ENCODE measurements at regions not wholly inside any gene's neighbourhood (a gene's known extent, or its start where the extent isn't known, plus 50 kb on each side); places are given as distances from the start of the nearest gene placed in this dataset.

GRCh38 chr18:51821610-51822009 is 518.4 kb upstream of the DCC start:
- Histone ChIP-seq H3K4me1 (ENCODE audit: insufficient read depth, low read length) (no peaks in the 10 kb centered on the region), H3K9ac (ENCODE audit: low read depth, low read length) (no peak overlapping the region), H3K36me3 (ENCODE audit: insufficient read depth, low read length) (no peaks in the 10 kb centered on the region), H3K9me3 (ENCODE audit: control insufficient read depth, insufficient read depth, low read length) (no peaks in the 10 kb centered on the region; the same call in 1 of the 2 replicates)

- H3K4me1 ChIP-seq (ENCODE audit: insufficient read depth, low read length), result no peaks in the 10 kb centered on the region
- H3K9me3 ChIP-seq (ENCODE audit: control insufficient read depth, insufficient read depth, low read length), result peaks cover 2% of the 10 kb centered on the region
- no peak overlapping the region for H3K9ac ChIP-seq (ENCODE audit: low read depth, low read length)
- no peaks in the 10 kb centered on the region for H3K36me3 ChIP-seq (ENCODE audit: insufficient read depth, low read length)
Observed at GRCh38 chr18:51824746-51825145, 515.3 kb upstream of the DCC start.

GRCh38 chr18:51833850-51834249 is 506.1 kb upstream of the DCC start:
- Histone ChIP-seq H3K9me3 (ENCODE audit: control insufficient read depth, insufficient read depth, low read length) (no peaks in the 10 kb centered on the region), H3K9ac (ENCODE audit: low read depth, low read length) (no peak overlapping the region), H3K4me1 (ENCODE audit: insufficient read depth, low read length) (no peaks in the 10 kb centered on the region; the same call in 1 of the 2 replicates), H3K36me3 (ENCODE audit: insufficient read depth, low read length) (no peaks in the 10 kb centered on the region)

GRCh38 chr18:51848702-51849101 is 491.3 kb upstream of the DCC start:
- H3K36me3 ChIP-seq (ENCODE audit: insufficient read depth, low read length), result no peaks in the 10 kb centered on the region
- no peaks in the 10 kb centered on the region for H3K9me3 ChIP-seq (ENCODE audit: control insufficient read depth, insufficient read depth, low read length)
- H3K4me1 ChIP-seq (ENCODE audit: insufficient read depth, low read length), result no peaks in the 10 kb centered on the region
- no peak overlapping the region for H3K9ac ChIP-seq (ENCODE audit: low read depth, low read length)

GRCh38 chr18:51852681-51853080 is 487.3 kb upstream of the DCC start:
- H3K36me3 ChIP-seq (ENCODE audit: insufficient read depth, low read length), result no peaks in the 10 kb centered on the region
- no peak overlapping the region for H3K9ac ChIP-seq (ENCODE audit: low read depth, low read length)
- H3K9me3 ChIP-seq (ENCODE audit: control insufficient read depth, insufficient read depth, low read length), result no peaks in the 10 kb centered on the region
- no peaks in the 10 kb centered on the region for H3K4me1 ChIP-seq (ENCODE audit: insufficient read depth, low read length)

- no peaks in the 10 kb centered on the region for H3K9me3 ChIP-seq (ENCODE audit: control insufficient read depth, insufficient read depth, low read length)
- no peaks in the 10 kb centered on the region for H3K4me1 ChIP-seq (ENCODE audit: insufficient read depth, low read length)
- H3K36me3 ChIP-seq (ENCODE audit: insufficient read depth, low read length), result no peaks in the 10 kb centered on the region
- no peak overlapping the region for H3K9ac ChIP-seq (ENCODE audit: low read depth, low read length)
Observed at GRCh38 chr18:51857989-51858388, 482.0 kb upstream of the DCC start.

GRCh38 chr18:51861046-51861445 is 479.0 kb upstream of the DCC start:
- no peaks in the 10 kb centered on the region for H3K36me3 ChIP-seq (ENCODE audit: insufficient read depth, low read length)
- H3K9ac ChIP-seq (ENCODE audit: low read depth, low read length), result no peak overlapping the region
- H3K9me3 ChIP-seq (ENCODE audit: control insufficient read depth, insufficient read depth, low read length), result no peaks in the 10 kb centered on the region
- H3K4me1 ChIP-seq (ENCODE audit: insufficient read depth, low read length), result no peaks in the 10 kb centered on the region

- Histone ChIP-seq H3K9me3 (ENCODE audit: control insufficient read depth, insufficient read depth, low read length) (no peaks in the 10 kb centered on the region), H3K36me3 (ENCODE audit: insufficient read depth, low read length) (no peaks in the 10 kb centered on the region), H3K9ac (ENCODE audit: low read depth, low read length) (no peak overlapping the region), H3K4me1 (ENCODE audit: insufficient read depth, low read length) (no peaks in the 10 kb centered on the region)
Observed at GRCh38 chr18:51862051-51862715, 477.8 kb upstream of the DCC start.

- H3K4me1 ChIP-seq (ENCODE audit: insufficient read depth, low read length), result no peaks in the 10 kb centered on the region
- H3K36me3 ChIP-seq (ENCODE audit: insufficient read depth, low read length), result no peaks in the 10 kb centered on the region
- no peaks in the 10 kb centered on the region for H3K9me3 ChIP-seq (ENCODE audit: control insufficient read depth, insufficient read depth, low read length)
- H3K9ac ChIP-seq (ENCODE audit: low read depth, low read length), result no peak overlapping the region
Observed at GRCh38 chr18:51864219-51864965, 475.6 kb upstream of the DCC start.

GRCh38 chr18:51865538-51865937 is 474.5 kb upstream of the DCC start:
- H3K4me1 ChIP-seq (ENCODE audit: insufficient read depth, low read length), result no peaks in the 10 kb centered on the region
- H3K9me3 ChIP-seq (ENCODE audit: control insufficient read depth, insufficient read depth, low read length), result no peaks in the 10 kb centered on the region
- no peak overlapping the region for H3K9ac ChIP-seq (ENCODE audit: low read depth, low read length)
- H3K36me3 ChIP-seq (ENCODE audit: insufficient read depth, low read length), result no peaks in the 10 kb centered on the region

- Histone ChIP-seq H3K9me3 (ENCODE audit: control insufficient read depth, insufficient read depth, low read length) (no peaks in the 10 kb centered on the region), H3K4me1 (ENCODE audit: insufficient read depth, low read length) (no peaks in the 10 kb centered on the region), H3K36me3 (ENCODE audit: insufficient read depth, low read length) (no peaks in the 10 kb centered on the region), H3K9ac (ENCODE audit: low read depth, low read length) (no peak overlapping the region)
Observed at GRCh38 chr18:51867767-51868166, 472.2 kb upstream of the DCC start.

- H3K36me3 ChIP-seq (ENCODE audit: insufficient read depth, low read length), result no peaks in the 10 kb centered on the region
- H3K9ac ChIP-seq (ENCODE audit: low read depth, low read length), result no peak overlapping the region
- H3K4me1 ChIP-seq (ENCODE audit: insufficient read depth, low read length), result no peaks in the 10 kb centered on the region
- no peaks in the 10 kb centered on the region for H3K9me3 ChIP-seq (ENCODE audit: control insufficient read depth, insufficient read depth, low read length)
Observed at GRCh38 chr18:51878724-51879123, 461.3 kb upstream of the DCC start.

- Histone ChIP-seq H3K36me3 (ENCODE audit: insufficient read depth, low read length) (no peaks in the 10 kb centered on the region), H3K4me1 (ENCODE audit: insufficient read depth, low read length) (no peaks in the 10 kb centered on the region), H3K9ac (ENCODE audit: low read depth, low read length) (no peak overlapping the region), H3K9me3 (ENCODE audit: control insufficient read depth, insufficient read depth, low read length) (no peaks in the 10 kb centered on the region)
Observed at GRCh38 chr18:51879329-51879728, 460.7 kb upstream of the DCC start.

- no peaks in the 10 kb centered on the region for H3K9me3 ChIP-seq (ENCODE audit: control insufficient read depth, insufficient read depth, low read length)
- no peaks in the 10 kb centered on the region for H3K36me3 ChIP-seq (ENCODE audit: insufficient read depth, low read length)
- H3K9ac ChIP-seq (ENCODE audit: low read depth, low read length), result no peak overlapping the region
- H3K4me1 ChIP-seq (ENCODE audit: insufficient read depth, low read length), result no peaks in the 10 kb centered on the region
Observed at GRCh38 chr18:51881394-51881793, 458.6 kb upstream of the DCC start.

- Histone ChIP-seq H3K9me3 (ENCODE audit: control insufficient read depth, insufficient read depth, low read length) (no peaks in the 10 kb centered on the region), H3K36me3 (ENCODE audit: insufficient read depth, low read length) (no peaks in the 10 kb centered on the region), H3K9ac (ENCODE audit: low read depth, low read length) (no peak overlapping the region), H3K4me1 (ENCODE audit: insufficient read depth, low read length) (no peaks in the 10 kb centered on the region)
Observed at GRCh38 chr18:51884039-51884438, 456.0 kb upstream of the DCC start.

All from ES-I3 (cell line).